GM12872 (cell line): ENCODE measurements at regions not wholly inside any gene's neighbourhood (a gene's known extent, or its start where the extent isn't known, plus 50 kb on each side); places are given as distances from the start of the nearest gene placed in this dataset.

ENCODE experiments used
- TF ChIP-seq, protein P1 (sequence below): IDR thresholded peaks from 3 replicates; pipeline ENCODE4 v1.5.1; 2011; ENCODE audit warnings: low read depth, mild to moderate bottlenecking, low read length, moderate library complexity; ENCODE audit not compliant: insufficient read depth

DNA sequence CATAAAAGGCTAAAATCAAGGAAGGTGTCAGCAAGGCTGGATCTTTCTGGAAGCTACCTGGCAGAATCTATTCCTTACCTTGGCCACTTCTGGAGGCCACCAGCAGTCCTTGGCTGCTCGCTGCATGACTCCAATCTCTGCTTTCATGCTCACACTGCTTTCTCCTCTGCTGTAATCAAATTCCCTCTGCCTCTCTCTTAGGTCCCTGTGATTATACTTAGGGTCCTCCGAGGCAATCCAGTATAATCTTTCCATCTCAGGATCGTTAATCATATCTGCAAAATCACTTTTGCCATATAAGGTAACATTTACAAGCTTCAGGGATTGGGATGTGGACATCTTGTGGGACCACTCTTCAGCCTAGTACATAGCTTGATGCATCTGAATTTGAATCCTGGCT lies 110.7 kb upstream of the IVNS1ABP start:
- TF ChIP-seq, protein P1, sequence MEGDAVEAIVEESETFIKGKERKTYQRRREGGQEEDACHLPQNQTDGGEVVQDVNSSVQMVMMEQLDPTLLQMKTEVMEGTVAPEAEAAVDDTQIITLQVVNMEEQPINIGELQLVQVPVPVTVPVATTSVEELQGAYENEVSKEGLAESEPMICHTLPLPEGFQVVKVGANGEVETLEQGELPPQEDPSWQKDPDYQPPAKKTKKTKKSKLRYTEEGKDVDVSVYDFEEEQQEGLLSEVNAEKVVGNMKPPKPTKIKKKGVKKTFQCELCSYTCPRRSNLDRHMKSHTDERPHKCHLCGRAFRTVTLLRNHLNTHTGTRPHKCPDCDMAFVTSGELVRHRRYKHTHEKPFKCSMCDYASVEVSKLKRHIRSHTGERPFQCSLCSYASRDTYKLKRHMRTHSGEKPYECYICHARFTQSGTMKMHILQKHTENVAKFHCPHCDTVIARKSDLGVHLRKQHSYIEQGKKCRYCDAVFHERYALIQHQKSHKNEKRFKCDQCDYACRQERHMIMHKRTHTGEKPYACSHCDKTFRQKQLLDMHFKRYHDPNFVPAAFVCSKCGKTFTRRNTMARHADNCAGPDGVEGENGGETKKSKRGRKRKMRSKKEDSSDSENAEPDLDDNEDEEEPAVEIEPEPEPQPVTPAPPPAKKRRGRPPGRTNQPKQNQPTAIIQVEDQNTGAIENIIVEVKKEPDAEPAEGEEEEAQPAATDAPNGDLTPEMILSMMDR = no peak

DNA sequence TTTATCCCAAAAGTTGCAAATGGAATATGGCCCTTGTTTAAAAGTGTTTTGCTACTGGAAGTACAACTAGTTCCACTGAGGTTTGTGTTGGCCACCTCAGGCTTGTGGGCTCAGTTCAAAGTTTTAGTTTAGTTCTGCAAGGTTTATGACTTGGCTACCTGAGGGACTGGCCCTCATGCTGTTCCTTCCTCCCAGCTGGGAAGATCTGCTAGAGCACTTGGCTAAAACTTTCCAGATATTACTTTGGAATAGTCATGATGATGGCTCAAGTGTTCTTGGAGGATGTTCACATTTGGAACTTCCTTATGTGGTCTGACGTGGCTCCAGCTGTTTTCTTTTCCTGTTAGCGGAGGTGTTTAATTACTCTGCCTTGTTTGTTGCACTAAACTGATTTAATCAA lies 110.2 kb upstream of the IVNS1ABP start:
- TF ChIP-seq, protein P1 = no peak

DNA sequence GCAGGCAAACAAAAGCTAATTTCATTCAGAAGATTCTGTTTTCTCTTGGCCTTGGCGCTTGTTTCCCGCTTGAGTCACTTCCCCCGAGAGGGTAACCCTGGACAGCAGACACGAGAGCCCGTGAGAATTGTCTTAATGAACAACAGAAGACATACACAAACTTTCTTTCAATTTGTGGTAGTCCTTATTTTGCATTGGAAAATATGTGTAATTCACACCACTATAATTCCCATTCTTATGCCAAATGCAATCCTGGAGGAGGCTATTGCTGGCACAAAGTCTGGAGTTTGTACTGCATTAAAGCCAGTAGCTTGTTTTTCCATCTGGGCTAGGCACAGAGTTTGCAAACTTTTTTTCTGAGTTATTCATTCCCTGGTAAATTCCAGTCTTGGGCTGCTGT lies 109.8 kb upstream of the IVNS1ABP start:
- TF ChIP-seq, protein P1 = no peak

DNA sequence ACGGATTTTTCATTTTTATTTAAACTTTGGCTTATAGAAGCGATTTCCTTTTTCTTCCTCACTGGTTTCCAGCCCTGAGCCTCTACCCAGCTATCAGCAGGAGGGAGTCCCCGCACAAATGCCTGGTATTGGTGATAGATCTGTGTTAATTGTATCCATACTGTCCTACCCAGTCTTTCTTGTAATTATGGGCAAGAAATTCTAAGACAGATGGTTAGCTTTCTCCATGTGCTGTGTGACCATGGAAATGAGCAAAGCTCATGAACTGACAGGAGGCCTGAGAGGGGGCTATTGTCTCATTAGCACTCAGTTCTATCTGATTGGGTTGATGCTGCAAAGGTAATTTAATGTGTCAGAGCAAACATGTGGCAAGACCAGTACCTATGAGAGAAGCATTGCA lies 108.1 kb upstream of the IVNS1ABP start:
- TF ChIP-seq, protein P1 = no peak

DNA sequence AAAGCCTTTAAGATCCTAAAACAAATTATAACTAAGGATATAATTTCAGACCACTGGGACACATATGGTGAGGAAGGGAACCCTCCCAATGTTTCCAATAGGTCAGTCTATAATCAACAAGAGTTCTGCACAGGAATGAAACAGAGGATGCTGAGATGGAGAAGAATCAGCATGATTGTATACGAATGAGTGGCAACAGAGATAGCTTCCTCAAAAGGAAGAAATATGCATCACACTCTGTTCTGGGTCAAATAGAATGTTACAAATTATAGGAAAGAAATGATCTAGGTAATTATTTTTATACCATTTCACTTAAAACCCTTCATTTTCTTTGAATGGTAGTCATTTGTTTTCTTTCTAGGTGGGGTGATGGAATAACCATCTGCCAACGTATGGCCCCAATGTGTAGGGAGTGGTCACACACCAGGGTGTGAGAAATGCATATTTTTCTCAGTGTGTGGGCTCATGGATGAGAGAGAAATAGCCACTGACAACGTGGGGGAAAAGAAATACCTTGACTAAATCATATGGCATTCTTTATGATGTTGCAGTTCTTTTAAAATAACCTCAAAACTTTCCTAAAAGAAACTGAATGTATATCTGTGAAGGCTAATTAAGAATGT lies 104.6 kb upstream of the IVNS1ABP start:
- TF ChIP-seq, protein P1 = no peak

DNA sequence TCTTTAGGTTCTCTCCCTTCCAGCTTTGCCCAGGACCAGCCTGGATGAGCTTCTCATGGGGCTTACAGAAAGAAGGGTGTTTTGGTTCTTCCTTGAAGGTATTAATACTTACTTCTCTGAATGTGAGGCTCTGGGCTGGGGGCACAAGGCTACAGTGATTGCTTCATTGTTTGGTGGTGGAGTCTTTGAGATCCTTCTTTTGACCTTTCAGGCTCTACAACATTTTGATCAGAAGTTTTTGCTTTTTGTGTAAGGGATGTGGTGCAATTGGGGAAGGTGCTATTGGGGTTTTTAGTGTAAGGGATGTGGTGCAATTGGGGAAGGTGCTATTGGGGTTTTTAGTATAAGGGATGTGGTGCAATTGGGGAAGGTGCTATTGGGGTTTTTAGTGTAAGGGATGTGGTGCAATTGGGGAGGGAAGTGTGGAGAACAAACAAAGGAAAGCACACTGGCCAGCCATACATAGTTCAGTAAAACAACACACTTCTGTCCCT lies 103.6 kb upstream of the IVNS1ABP start:
- TF ChIP-seq, protein P1 = no peak

DNA sequence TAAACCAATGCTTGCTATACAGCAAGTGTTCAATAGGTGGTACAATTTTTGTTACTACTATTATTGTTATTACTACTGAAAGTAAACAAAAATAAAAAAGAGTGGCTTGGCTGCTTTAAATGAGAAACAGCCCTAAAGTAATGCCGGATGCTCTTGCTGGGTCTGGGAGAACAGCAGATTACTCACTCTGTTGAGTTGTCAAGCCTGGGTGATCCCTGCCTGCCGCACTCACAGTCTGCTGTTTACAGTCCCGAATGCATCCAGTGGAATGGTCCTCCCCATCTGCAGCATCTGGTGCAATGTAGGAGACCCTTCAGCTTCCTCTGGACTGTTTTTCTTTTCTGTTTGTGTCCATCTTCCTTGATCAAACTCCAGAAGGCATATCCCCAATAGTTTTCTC lies 102.7 kb upstream of the IVNS1ABP start:
- TF ChIP-seq, protein P1 = no peak

DNA sequence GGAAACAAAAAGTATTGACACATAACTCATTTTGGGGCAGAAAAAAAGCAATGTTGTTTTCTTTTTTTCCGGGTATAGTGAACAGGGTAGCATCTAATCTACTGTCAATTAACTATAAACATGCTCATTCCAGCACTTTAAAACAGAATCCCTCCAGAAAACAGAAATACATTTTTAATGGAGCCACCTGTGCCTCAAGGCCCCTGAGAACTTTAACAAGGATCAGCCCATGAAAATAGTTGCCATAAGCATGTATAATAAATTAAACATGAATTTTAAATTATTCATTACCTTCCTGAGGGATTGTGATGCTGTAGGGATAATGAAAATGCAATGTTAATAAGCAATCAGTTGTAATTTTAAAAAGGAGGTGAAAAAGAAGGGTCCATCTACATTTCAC lies 101.4 kb upstream of the IVNS1ABP start:
- TF ChIP-seq, protein P1 = no peak
